Immature natural killer cell (primary cell): ENCODE measurements at regions not wholly inside any gene's neighbourhood (a gene's known extent, or its start where the extent isn't known, plus 50 kb on each side); places are given as distances from the start of the nearest gene placed in this dataset.

Experiments
- DNase-seq, 3 donors: peaks; one replicate each; pipeline ENCODE4 v3.0.0; 2022; ENCODE audit warnings: mixed read lengths in 1 of 3
- H3K27ac Mint-ChIP-seq, 6 donors: one replicate each; pipeline ENCODE4 v1.8.0; 2020; ENCODE audit warnings: mixed read lengths in 6 of 6, mild to moderate bottlenecking in 5 of 6, inconsistent platforms in 4 of 6, moderate library complexity in 3 of 6
- H3K27me3 Mint-ChIP-seq, 3 donors: one replicate each; pipeline ENCODE4 v1.8.0; 2020 to 2021; ENCODE audit warnings: low read depth in 3 of 3, mild to moderate bottlenecking in 3 of 3, mixed read lengths in 3 of 3, moderate library complexity in 3 of 3, inconsistent platforms in 1 of 3
- H3K36me3 Mint-ChIP-seq, 3 donors: one replicate each; pipeline ENCODE4 v1.8.0; 2020; ENCODE audit warnings: mixed read lengths in 3 of 3, inconsistent platforms in 2 of 3, mild to moderate bottlenecking in 2 of 3
- H3K4me1 Mint-ChIP-seq, 2 donors: one replicate each; pipeline ENCODE4 v1.8.0; 2020; ENCODE audit warnings: inconsistent platforms in 2 of 2, mild to moderate bottlenecking in 2 of 2, mixed read lengths in 2 of 2, moderate library complexity in 1 of 2
- H3K4me3 Mint-ChIP-seq, 5 donors: one replicate each; pipeline ENCODE4 v1.8.0; 2020; ENCODE audit warnings: mild to moderate bottlenecking in 5 of 5, mixed read lengths in 5 of 5, inconsistent platforms in 3 of 5, moderate library complexity in 3 of 5
- H3K9me3 Mint-ChIP-seq, 6 donors: one replicate each; pipeline ENCODE4 v1.8.0; 2020; ENCODE audit warnings: mild to moderate bottlenecking in 6 of 6, mixed read lengths in 6 of 6, inconsistent platforms in 4 of 6, moderate library complexity in 3 of 6

DNA sequence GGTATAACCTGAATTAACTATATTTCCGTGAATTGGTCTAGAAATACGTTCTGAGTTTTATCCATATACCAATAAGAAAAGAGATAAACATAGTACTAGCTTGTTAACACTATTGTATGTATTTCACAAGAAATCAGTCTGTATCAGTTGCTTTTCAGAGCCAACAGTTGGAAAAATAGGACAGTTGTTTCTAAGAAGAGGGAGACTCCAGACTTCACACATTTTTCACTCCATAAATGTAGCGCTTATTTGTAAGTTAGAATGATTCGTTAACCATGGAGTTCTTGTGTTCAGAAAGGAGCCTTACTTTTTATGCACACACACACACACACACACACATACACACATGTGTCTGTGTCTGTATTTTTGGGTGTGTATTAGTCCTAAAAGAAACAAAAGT, 376.7 kb upstream of the SMIM31 start:
- no peak overlapping the region for H3K4me3 Mint-ChIP-seq
- H3K4me1 Mint-ChIP-seq, result no peaks in the 10 kb centered on the region
- DNase-seq, result no peak
- H3K36me3 Mint-ChIP-seq, result no peaks in the 10 kb centered on the region
- no peak overlapping the region for H3K27ac Mint-ChIP-seq
- peaks cover 3 to 22% (median 10%) of the 10 kb centered on the region in 6 donors for H3K9me3 Mint-ChIP-seq
- peaks cover 0 to 3% (median 0%) of the 10 kb centered on the region in 3 donors for H3K27me3 Mint-ChIP-seq

GRCh38 chr4:164378361-164378760, 375.6 kb upstream of the SMIM31 start:
- H3K4me1 Mint-ChIP-seq, result no peaks in the 10 kb centered on the region
- no peaks in the 10 kb centered on the region for H3K36me3 Mint-ChIP-seq
- no peak overlapping the region for H3K4me3 Mint-ChIP-seq
- peaks cover 0 to 4% (median 3%) of the 10 kb centered on the region in 3 donors for H3K27me3 Mint-ChIP-seq
- H3K27ac Mint-ChIP-seq, result no peak overlapping the region
- DNase-seq, result no peak
- H3K9me3 Mint-ChIP-seq, result peaks cover 3 to 27% (median 10%) of the 10 kb centered on the region in 6 donors

DNA sequence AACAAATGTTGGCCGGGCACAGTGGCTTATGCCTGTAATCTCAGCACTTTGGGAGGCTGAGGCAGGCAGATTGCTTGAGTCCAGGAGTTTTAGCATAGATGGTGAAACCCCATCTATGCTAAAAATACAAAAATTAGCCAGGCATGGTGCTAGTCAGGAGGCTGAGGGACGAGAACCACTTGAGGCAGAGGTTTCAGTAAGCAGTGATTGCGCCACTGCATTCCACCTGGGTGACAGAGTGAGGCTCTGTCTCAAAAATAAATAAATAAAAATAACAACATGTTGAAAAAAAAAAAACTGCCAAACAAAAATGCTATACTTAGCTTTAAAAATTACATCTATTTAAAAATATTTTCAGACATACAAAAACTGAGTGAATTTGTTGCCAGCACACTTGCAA, 374.2 kb upstream of the SMIM31 start:
- H3K27me3 Mint-ChIP-seq, result peaks cover 0 to 4% (median 3%) of the 10 kb centered on the region in 3 donors
- no peaks in the 10 kb centered on the region for H3K36me3 Mint-ChIP-seq
- no peak overlapping the region for H3K27ac Mint-ChIP-seq
- H3K9me3 Mint-ChIP-seq, result peaks cover 4 to 32% (median 15%) of the 10 kb centered on the region in 6 donors
- H3K4me1 Mint-ChIP-seq, result no peaks in the 10 kb centered on the region
- DNase-seq, result no peak
- H3K4me3 Mint-ChIP-seq, result no peak overlapping the region

DNA sequence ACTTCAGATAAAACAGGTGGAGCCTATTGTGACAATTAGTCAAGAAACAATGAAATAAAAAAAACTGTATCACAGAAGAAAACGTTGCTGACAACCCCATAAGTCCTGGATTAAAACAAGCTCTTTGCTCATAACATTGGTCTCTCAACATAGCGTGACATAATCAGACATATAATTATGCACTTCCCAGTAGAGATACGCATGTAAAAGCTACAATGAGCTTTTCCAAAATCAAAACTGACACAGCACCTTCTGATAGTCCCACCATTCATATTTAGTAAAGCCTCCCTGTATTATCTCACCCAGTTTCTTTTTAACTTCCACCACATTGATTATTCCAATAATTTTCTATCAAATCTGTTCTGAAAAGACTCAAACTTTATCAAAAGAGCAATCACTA, 372.1 kb upstream of the SMIM31 start:
- no peak overlapping the region for H3K4me3 Mint-ChIP-seq

GRCh38 chr4:164383058-164383357, 370.9 kb upstream of the SMIM31 start:
- no peak for DNase-seq
- H3K27ac Mint-ChIP-seq, result no peak overlapping the region
- peaks cover 4 to 24% (median 13%) of the 10 kb centered on the region in 6 donors for H3K9me3 Mint-ChIP-seq
- H3K27me3 Mint-ChIP-seq, result peaks cover 0 to 4% (median 2%) of the 10 kb centered on the region in 3 donors
- H3K4me1 Mint-ChIP-seq, result no peaks in the 10 kb centered on the region
- no peak overlapping the region for H3K4me3 Mint-ChIP-seq
- no peaks in the 10 kb centered on the region for H3K36me3 Mint-ChIP-seq

More for the DNA sequence above, 372.1 kb upstream of the SMIM31 start:
- no peaks in the 10 kb centered on the region for H3K36me3 Mint-ChIP-seq
- peaks cover 0 to 4% (median 2%) of the 10 kb centered on the region in 3 donors for H3K27me3 Mint-ChIP-seq
- no peaks in the 10 kb centered on the region for H3K4me1 Mint-ChIP-seq
- no peak for DNase-seq
- peaks cover 5 to 24% (median 14%) of the 10 kb centered on the region in 6 donors for H3K9me3 Mint-ChIP-seq
- H3K27ac Mint-ChIP-seq, result no peak overlapping the region

DNA sequence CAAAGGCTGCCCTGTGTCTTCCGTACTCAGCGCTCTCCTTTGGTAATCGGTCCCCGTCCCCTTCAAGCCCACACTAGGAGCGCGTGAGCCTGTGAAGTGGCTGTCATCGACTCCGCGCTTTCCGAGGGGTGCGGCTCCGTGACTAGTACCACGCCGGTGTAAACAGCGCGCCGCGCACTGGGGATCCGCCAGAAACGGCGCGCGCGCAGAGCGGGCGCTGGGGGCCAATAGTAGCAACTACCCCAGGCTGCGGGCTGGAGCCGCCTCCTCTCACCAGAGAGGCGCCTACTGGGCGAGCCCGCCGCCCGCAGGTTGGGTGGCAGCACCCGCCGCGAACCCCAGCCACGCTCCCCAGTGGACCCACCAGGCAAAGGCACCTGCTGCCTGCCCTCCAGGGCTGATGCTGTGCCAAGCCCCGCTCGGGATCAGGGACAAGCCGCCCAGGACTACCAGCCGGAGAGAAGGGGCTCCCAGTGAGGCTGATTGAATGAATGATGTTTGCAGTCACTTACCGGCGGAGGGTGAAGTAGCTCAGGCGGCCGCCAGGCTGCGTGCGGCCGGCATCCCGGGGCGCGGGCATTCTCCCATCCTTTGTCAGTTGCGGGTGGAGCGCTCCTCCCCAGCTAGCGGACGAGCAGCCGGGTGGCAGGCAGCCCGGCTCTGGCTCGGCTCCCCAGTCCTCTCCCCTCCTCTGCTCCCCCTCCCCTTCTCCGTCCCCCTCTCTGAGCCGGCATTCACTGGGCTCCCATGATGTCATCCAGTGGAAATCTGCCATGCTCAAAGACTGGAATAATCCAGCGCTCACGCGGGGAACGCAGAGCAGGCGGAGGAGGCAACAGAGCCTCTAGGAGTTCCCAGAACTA, 370.3 kb upstream of the SMIM31 start:
- H3K27me3 Mint-ChIP-seq, result peaks cover 0 to 4% (median 2%) of the 10 kb centered on the region in 3 donors
- peaks cover 2 to 24% (median 12%) of the 10 kb centered on the region in 6 donors for H3K9me3 Mint-ChIP-seq
- no peaks in the 10 kb centered on the region for H3K36me3 Mint-ChIP-seq
- no peak for DNase-seq
- no peak overlapping the region for H3K4me3 Mint-ChIP-seq
- no peaks in the 10 kb centered on the region for H3K4me1 Mint-ChIP-seq
- H3K27ac Mint-ChIP-seq, result no peak overlapping the region

DNA sequence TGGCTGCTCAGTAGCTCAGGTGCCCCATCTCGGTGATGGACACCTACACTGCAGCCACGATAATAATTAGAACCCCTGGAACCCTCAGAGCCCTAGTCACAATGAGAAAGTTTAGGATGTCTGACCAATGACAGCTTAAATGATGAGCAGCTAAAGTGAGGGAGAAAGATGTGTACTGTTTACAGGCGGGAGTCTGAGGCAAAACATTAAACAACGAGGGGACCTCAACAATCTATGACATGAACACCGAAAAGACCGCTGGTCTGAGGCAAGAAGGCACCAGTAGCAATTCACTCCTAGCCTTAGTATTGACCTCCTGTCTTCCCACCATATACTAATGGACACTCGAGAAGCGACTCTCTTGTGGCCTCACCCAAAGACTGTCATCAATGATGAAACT, 369.5 kb upstream of the SMIM31 start:
- no peaks in the 10 kb centered on the region for H3K4me1 Mint-ChIP-seq
- H3K27ac Mint-ChIP-seq, result no peak overlapping the region
- no peak overlapping the region for H3K4me3 Mint-ChIP-seq
- H3K27me3 Mint-ChIP-seq, result peaks cover 0 to 4% (median 4%) of the 10 kb centered on the region in 3 donors
- DNase-seq, result no peak
- H3K9me3 Mint-ChIP-seq, result peaks cover 2 to 21% (median 9%) of the 10 kb centered on the region in 6 donors
- no peaks in the 10 kb centered on the region for H3K36me3 Mint-ChIP-seq

DNA sequence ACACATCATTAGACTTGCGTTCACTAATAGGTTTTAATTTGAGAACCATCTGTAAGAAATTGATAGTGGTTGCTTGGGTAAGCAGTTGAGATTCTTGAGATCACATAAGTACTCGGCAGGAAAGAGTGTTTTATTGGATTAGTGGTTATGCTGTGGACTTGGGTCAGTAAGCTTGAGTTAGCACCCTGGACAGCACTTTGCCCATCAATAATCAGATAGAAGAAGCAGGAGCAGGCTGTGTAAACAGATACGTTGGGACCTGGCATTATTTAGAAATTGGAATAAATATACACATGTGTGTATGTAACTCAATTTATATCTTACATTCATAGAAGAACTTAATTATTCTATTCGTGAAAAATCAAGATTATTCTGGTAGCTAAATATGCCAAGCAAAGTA, 357.5 kb upstream of the SMIM31 start:
- Mint-ChIP-seq H3K9me3 (peaks cover 4 to 29% (median 8%) of the 10 kb centered on the region in 6 donors), H3K4me3 (no peak overlapping the region), H3K27me3 (peaks cover 0 to 3% (median 1%) of the 10 kb centered on the region in 3 donors), H3K4me1 (no peaks in the 10 kb centered on the region), H3K36me3 (no peaks in the 10 kb centered on the region), H3K27ac (no peak overlapping the region)
- no peak for DNase-seq

DNA sequence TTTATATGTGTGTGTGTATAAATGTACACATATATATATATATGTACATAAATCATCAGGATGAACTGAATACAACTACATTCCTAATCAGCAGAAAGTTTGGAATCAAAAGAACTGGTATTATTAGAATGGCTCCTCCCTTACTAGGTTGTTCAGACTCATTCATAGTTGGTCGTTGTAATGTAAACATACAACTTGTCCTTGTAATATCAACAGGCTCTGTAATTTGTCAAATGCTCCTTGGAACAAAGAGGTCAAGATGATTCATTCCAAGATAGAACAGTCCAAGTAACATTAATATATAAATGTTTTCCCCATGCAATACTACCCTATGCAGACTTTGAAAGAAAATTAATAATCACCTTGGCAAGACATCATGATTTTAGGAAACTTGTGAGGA, 351.4 kb upstream of the SMIM31 start:
- peaks cover 0 to 1% (median 0%) of the 10 kb centered on the region in 3 donors for H3K27me3 Mint-ChIP-seq
- H3K36me3 Mint-ChIP-seq, result no peaks in the 10 kb centered on the region
- no peak overlapping the region for H3K27ac Mint-ChIP-seq
- H3K4me3 Mint-ChIP-seq, result no peak overlapping the region
- no peaks in the 10 kb centered on the region for H3K4me1 Mint-ChIP-seq
- peaks cover 2 to 34% (median 11%) of the 10 kb centered on the region in 6 donors for H3K9me3 Mint-ChIP-seq
- DNase-seq, result no peak

DNA sequence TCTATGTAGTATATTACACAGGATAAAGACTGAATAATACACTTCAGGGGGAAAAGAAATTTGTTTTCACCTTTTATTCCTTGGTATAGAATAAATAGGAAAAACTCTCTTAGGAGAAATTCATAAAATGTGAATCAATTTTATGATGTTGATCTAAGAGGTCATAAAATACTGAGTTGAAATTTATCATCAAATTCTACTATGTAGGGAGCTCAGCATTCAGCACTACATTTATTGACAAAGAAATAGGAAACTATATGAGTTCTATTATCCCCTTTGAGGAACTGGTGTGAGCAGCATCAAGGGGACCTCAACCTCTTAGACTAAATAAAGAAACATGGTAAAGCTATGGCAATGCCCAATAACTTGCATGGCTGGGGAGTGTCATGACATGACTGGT, 348.2 kb upstream of the SMIM31 start:
- no peaks in the 10 kb centered on the region for H3K36me3 Mint-ChIP-seq
- H3K9me3 Mint-ChIP-seq, result peaks cover 4 to 20% (median 9%) of the 10 kb centered on the region in 6 donors
- DNase-seq, result no peak
- no peaks in the 10 kb centered on the region for H3K4me1 Mint-ChIP-seq
- no peaks in the 10 kb centered on the region for H3K27me3 Mint-ChIP-seq
- H3K27ac Mint-ChIP-seq, result no peak overlapping the region
- H3K4me3 Mint-ChIP-seq, result no peak overlapping the region

- Mint-ChIP-seq H3K27ac (no peak overlapping the region), H3K4me1 (no peaks in the 10 kb centered on the region), H3K36me3 (no peaks in the 10 kb centered on the region), H3K9me3 (peaks cover 5 to 23% (median 10%) of the 10 kb centered on the region in 6 donors), H3K27me3 (no peaks in the 10 kb centered on the region), H3K4me3 (no peak overlapping the region)
- no peak for DNase-seq
Measured at GRCh38 chr4:164408831-164409230, 345.1 kb upstream of the SMIM31 start.

DNA sequence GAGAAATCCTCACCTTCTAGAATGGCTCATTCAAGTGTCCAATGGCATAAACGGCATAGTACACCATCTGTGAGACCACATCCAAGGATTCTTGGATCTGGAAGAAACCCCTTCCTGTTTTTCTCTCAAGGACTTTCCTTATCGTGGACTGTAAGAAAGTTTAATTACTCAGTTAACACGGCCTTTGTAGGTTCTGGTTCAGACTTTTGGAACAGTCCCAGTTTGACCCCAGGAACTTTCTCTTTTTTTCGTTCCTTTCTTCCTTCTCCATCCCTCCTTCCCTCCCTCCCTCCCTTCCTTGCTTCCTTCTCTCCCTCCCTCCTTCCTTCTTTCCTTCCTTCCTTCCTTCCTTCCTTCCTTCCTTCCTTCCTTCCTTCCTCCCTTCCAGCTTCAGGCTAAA, 343.5 kb upstream of the SMIM31 start:
- H3K27me3 Mint-ChIP-seq, result no peaks in the 10 kb centered on the region
- no peak overlapping the region for H3K27ac Mint-ChIP-seq
- peaks cover 5 to 24% (median 11%) of the 10 kb centered on the region in 6 donors for H3K9me3 Mint-ChIP-seq
- H3K4me3 Mint-ChIP-seq, result no peak overlapping the region
- no peaks in the 10 kb centered on the region for H3K36me3 Mint-ChIP-seq
- no peaks in the 10 kb centered on the region for H3K4me1 Mint-ChIP-seq
- no peak for DNase-seq

GRCh38 chr4:164412246-164412645, 341.7 kb upstream of the SMIM31 start:
- no peaks in the 10 kb centered on the region for H3K4me1 Mint-ChIP-seq
- no peak overlapping the region for H3K27ac Mint-ChIP-seq
- no peak overlapping the region for H3K4me3 Mint-ChIP-seq
- peaks cover 5 to 27% (median 10%) of the 10 kb centered on the region in 6 donors for H3K9me3 Mint-ChIP-seq
- DNase-seq, result no peak
- no peaks in the 10 kb centered on the region for H3K27me3 Mint-ChIP-seq
- H3K36me3 Mint-ChIP-seq, result no peaks in the 10 kb centered on the region

- Mint-ChIP-seq H3K36me3 (no peaks in the 10 kb centered on the region), H3K4me1 (no peaks in the 10 kb centered on the region), H3K27ac (no peak overlapping the region), H3K4me3 (no peak overlapping the region), H3K9me3 (peaks cover 8 to 24% (median 12%) of the 10 kb centered on the region in 6 donors), H3K27me3 (no peaks in the 10 kb centered on the region)
- no peak for DNase-seq
Measured at GRCh38 chr4:164413743-164414142, 340.2 kb upstream of the SMIM31 start.

GRCh38 chr4:164423819-164424218, 330.1 kb upstream of the SMIM31 start:
- Mint-ChIP-seq H3K4me3 (no peak overlapping the region), H3K27ac (no peak overlapping the region), H3K9me3 (peaks cover 0 to 20% (median 7%) of the 10 kb centered on the region in 6 donors), H3K36me3 (no peaks in the 10 kb centered on the region), H3K4me1 (no peaks in the 10 kb centered on the region), H3K27me3 (no peaks in the 10 kb centered on the region)
- DNase-seq, result no peak
